NCI-H1436 (cell line): ENCODE measurements at regions not wholly inside any gene's neighbourhood (a gene's known extent, or its start where the extent isn't known, plus 50 kb on each side); places are given as distances from the start of the nearest gene placed in this dataset.
"Not testable (repeated sequence)": the region's sequence is repeated elsewhere in the genome, so short reads cannot be mapped to it uniquely, and the experiment has no call there.

ENCODE experiments used
- DNase-seq: peaks from one replicate; lab custom pipeline; 2025; lab: John Stamatoyannopoulos, UW

GRCh38 chr7:53596230-53596629 lies 560.8 kb downstream of the POM121L12 start:
- no peak for DNase-seq

DNA sequence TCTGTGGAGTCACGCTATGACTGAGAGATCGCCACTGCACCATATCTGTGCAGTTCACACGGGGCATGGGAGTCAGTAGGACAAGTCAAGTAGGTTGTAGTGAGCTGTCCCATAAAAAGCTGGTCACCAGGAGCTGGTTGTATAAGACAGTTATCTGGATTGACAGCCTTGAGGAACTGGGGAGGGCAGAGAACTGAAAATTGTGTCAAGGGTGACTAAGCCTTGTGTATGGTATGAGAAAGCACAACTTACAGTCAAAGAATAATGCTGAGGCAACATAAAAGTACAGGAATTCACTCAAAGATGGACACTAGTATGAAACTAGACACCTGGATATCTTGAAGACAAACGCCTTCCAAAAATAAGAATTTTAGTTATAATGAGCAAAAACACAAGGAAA lies 564.9 kb downstream of the POM121L12 start:
- no peak for DNase-seq

DNA sequence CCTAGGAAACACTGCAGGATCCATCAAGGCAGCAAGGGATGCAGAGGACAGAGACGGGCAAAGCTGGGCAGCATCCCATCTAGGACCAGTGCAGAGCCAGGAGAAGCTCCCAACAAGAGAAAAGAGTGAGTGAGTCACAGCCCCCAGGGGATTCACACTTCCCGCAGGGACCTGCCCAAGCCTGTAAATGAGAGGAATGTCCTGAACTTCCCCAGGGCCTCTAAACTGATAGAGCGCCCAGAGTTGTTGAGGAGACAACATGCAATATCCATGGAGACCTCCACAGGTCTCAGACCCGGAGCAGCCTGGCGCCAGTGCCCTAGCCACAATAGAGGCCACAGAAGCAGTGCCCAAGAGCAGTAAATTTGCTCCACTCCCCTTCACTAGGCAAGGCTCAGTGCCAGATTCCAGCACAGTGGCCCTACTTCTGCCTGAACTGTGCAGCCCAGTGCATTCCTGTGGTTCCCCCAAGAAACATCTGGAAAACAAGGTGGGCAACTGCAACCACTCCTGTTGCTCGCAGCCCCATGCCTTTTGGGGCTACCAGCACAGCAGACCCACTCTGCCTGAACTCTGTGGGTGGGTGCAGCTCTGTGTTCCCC lies 567.5 kb downstream of the POM121L12 start:
- no peak for DNase-seq

- no peak for DNase-seq
Measured at GRCh38 chr7:53603461-53603860, 568.0 kb downstream of the POM121L12 start.

DNA sequence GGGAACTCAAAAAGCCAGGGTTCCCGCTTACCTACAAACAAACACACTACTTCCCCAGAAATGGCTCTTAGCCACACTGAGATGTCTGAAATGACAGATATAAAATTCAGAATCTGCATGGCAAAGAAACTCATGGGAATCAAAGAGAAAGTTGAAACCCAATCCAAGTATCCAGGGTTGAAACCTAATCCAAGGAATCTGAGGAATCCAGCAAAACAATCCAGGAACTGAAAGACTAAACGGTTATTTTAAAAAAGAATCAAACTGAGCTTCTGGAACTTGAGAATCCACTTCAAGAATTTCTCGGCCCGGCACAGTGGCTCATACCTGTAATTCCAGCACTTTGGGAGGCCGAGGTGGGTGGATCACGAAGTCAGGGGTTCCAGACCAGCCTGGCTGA lies 568.8 kb downstream of the POM121L12 start:
- DNase-seq: no peak

DNA sequence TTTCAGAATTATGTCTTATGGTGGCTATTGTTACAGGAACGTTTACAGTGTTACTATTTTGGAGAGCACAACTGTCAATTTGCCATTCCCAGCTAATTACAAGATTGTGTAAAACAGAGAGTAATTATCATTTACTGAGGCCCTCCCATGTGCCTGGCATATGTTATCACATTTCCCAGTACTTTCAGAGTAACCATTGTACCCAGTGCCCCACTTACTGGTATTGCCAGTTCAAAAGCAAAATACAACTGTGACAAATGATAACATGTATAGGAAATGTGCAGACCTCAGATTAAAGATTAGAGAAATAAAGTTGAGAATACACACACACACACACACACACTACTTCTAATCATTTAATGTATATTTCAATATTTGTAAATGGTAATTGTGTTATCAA lies 572.5 kb downstream of the POM121L12 start:
- no peak for DNase-seq

DNA sequence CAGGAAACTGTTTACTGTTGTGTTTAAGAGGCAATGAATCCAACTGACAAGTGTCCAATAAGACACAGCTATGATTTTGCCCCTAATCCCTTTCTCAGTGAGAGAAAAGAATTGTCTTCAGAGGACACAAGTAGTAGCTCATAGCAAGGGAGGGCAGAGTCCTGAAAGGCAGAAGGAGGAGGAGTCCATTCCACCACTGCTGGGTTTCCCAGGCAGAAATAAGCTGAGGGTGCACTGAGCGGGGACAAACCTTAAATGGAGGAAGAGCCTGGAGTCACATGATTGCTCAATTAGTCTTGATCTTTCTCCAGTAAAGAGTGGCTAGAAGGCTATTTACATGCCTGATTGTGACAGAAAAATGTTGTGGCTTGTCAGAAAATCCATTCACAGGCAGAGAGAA lies 573.8 kb downstream of the POM121L12 start:
- DNase-seq: no peak

DNA sequence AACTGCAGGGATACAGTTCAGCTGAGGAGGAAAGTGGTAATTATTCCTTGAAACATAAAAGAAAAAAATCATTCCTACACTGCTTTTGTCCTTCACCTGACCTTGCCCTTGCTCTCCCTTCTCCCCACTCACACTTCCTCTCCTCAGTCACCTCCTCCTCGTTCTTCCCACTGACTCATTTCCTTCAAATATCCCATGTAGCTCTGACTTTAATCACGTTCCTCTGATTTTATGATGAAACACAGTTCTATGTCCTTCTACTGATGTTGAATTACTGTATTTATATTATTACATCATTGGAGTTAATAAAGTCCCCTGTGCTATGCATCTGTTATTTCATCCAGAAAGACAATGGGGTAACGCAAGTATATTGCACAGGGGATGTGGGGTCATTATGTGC lies 575.6 kb downstream of the POM121L12 start:
- DNase-seq: no peak

DNA sequence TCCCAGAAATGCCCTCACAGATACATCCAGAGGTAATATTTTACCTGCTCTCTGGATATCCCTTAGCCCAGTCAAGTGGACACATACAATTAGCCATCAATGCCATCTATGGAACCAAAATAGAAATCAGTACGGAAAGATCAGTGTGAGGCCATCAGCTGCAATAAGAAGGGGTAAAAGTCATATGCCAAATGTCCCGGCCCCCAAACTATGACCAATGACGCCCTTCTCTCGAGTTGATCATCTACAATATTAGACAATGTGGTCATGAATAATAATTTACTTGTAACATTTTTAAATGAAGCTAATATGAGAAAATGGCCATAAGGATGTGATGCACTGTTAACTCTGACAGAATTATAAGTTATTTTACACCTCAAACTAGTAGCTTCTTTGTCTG lies 588.9 kb downstream of the POM121L12 start:
- DNase-seq: no peak

DNA sequence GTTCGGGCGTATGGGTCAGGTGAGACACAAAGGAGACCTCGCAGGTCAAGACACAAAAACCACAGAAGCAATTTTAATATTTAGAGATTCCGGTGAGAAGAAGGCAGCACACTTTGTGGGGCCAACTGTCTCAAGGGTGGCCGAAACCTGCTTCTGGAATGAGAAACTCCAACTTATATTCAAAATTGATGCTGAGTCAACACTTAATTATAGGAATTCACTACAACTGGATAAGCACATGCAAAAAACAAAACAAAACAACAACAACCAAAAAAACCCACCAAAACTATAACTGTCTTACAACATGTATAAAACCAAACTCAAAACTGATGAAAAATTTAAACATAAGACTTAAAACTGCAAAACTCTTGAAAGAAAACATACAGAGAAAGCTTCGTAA lies 593.3 kb downstream of the POM121L12 start:
- DNase-seq: no peak

DNA sequence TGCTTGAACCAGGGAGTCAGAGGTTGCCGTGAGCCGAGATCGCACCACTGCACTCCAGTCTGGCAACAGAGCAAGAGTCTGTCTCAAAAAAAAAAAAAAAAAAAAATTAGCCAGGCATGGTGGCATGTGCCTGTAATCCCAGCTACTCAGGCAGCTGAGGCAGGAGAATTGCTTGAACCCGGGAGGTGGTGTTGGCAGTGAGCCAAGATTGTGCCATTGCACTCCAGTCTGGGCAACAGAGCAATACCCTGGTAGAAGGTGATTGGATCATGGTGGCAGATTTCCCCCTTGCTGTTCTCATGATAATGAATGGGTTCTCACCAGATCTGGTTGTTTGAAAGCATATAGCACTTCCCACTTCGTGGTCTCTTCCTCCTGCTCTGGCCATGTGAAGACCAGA lies 599.8 kb downstream of the POM121L12 start:
- not testable (repeated sequence) for DNase-seq

DNA sequence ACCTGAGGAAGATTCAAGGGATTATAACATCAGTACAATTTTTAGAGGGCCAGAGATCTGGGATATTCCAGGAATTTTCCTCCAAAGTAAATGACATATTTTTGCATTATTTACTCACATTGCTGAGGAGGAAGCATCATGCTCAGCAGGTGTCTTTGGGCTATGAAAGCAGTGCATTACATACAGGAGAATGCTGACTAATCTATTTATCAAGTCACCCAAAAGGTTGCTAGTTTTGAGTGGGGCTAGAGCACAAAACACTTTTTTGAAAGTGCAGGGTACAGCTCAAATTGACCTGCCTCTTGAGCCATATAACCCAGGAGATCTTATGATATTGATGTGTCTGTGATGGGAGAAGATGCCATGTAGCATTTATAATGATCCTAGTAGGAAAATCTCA lies 603.1 kb downstream of the POM121L12 start:
- no peak for DNase-seq

DNA sequence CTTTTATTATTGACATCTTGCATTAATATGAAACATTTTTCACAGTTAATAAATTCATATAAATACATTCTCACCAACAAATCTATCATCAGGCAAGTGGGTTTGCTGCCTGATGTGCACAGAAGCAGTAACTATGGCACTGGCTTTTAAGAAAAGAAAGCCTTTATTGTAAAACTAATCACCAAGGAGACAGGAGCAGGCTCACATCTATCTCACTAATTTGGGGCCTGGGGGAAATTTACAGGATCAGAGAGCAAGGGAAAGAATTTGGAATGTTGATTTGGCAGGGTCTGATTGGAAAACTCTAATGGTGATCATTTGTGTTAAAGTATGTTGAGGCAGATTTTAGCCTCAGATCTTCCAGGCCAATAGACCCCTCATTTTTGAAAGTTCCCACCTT lies 605.7 kb downstream of the POM121L12 start:
- DNase-seq: no peak

DNA sequence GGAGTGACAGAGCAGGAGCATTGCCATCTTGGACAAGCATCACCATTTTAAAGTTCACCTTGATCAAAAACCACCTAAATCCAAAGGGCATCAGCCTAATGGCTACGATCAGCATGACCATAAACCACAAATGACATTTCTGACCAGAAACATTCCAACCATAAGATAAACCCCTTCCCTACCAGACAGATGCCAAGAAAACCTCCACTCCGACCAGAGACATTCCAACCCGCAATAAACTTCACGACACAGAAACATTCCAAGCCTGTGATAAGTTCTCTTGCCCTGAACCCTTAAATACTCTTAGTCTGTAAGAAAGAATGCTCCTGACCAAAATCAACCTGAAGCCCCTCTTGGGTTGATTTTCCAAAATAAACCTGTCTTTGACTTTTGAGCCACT lies 606.9 kb downstream of the POM121L12 start:
- no peak for DNase-seq

DNA sequence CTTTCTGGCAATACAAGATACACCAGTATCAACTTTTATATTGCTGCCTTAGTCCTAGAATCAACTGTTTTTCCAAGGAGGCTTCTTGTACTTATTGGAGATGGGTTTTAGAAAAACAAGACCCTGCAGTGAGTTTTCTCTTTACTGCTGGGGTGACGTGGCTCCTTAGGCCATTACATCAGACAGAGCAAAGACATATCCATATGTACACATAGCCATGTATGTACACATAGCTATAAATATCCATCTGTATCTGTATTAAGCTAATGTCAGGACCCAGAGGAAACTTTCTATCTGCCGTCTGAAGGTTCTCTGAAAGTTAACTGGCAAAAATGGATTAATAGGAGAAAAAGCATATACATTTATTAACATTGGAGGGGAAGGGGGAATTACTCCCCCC lies 607.4 kb downstream of the POM121L12 start:
- no peak for DNase-seq

DNA sequence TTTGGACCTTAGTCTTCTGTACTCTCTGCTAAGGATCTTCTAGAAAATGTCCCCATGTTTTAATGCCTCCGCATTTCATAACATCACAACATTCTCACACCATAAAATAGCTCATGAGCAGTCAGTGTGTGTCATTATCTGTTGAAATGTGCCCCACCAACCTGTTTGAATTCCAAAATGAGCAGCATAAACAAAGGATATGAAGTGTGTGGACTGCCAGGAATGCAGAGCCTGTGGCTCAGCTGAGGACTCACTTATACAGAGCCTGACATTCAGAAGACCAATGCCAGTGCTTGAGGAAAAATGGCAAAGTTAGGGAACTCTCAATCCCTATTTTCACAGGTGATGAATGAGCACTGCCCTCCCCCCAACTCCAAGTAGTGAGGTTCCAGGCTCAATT lies 621.4 kb downstream of the POM121L12 start:
- no peak for DNase-seq

DNA sequence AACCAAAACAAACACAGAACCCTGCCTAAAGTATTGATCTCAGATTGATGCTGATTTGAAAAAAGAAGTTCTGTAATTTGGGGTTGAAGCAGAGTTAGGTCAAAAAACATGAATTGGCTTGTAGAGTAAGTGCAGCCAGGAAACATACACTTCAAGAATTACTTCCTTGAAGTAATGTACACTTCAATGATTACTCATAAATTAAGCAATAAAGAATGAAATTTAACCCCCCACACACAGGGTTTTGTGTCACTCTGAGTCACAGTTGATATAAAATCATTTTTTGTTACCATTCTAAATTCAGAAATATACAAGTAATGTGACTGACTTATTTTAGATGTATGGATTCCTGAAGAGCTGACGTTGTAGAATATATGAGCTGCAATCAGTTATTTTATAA lies 622.2 kb downstream of the POM121L12 start:
- DNase-seq: no peak

DNA sequence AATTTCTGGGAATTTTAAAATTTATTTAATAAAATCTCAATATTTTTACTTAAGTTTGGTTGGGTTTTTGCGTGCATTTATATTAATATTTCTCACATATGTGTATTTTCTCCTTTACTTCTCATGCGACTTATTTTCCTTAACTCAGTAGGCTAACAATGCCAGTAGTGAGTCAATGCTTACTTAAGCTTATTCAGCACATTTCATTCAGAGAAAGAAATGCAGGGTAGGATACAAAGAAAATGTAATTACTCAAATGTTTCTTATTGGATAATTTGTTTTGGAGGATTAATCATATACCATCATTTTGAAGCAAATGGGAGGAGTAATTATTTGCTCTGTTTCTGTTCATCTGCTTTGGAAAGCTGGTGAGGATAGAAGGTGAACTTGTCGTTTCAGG lies 623.5 kb downstream of the POM121L12 start:
- DNase-seq: no peak

DNA sequence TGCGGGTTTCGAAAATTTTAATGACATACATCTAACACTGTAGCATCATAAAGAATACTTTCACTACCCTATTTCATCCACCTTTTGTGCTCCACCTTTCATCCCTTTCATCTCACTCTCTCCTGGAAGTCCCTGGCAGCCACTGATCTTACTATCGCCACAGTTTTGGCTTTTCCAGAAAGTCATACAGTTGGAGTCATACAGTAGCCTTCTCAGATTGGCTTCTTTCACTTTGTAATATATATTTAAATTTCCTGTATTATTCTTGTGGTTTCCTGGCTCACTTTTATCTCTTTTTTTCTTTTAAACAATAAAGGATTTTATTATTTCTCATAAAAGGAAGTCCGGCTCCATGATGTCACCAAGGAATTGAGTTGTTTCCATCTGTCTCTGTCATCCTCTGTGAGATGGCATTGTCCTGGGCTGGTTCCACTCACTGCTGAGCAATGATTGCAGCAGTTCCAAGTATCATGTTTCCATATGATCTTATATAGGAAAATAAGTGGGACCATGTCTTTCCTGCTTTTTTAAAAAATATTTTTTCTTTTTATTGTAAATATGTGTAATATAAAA lies 626.3 kb downstream of the POM121L12 start:
- DNase-seq: no peak

GRCh38 chr7:53672681-53673080 lies 637.2 kb downstream of the POM121L12 start:
- DNase-seq: no peak

DNA sequence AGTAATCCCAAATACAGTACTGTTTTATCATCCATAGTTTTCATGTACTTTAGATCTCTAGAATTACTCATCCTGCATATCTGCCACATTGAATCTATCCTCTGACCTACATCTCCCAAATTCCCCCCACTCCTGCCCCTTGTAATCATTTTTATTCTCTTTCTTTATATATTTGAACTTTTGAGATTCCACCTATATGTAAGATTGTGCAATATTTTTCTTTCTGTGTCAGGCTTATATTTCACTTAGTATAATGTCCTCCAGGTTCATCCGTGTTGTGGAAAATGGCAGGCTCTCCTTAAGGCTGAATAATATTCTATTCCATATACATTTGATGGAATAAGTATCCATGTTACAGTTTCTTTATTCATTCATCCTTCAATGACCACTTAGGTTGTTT lies 640.4 kb downstream of the POM121L12 start:
- no peak for DNase-seq

DNA sequence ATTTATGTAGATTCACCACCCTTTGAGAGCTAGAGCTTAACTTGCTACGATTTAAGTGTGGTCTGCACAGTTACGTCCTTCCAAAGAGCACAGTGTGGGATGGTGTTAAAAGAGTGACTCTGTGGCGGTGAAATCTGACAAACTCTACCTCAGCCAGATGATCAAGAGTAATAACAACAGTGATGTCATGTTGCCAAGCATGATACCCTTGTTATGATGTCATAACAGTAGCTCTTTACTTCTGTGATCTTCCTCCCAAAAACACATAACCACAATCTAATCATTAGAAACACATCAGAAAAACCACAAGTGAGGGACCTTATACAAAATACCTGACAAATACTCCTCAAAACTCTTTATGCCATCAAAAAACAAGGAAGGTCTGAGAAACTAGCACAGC lies 649.3 kb downstream of the POM121L12 start:
- DNase-seq: no peak

- DNase-seq: no peak
Measured at GRCh38 chr7:53690411-53690810, 655.0 kb downstream of the POM121L12 start.

DNA sequence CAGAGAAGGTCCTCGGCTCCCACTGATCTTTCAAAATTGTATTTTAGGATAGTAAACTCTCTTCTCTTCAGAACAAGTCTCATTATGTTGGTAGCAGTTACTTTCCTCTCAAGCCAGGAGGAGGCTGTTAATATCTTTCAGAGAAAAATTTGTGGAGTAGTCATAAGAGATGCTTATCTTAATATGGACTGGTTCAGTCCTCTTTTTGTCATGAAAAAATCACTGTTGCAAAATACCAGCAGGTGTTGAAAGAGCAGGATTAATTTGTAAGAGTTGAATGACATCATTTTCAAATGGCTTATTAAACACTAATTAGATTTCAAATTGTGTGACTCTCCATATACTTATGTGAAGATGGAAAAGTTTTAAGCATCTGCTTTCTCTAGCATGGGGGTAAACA lies 662.5 kb downstream of the POM121L12 start:
- DNase-seq: no peak
